Body of pancreas (tissue), 4 donors: ENCODE measurements at regions not wholly inside any gene's neighbourhood (a gene's known extent, or its start where the extent isn't known, plus 50 kb on each side); places are given as distances from the start of the nearest gene placed in this dataset.
A peak's percentile ranks its signal among the peaks of the same experiment; 100 is the strongest.

Experiments
- ATAC-seq: fragments of 150-250 bp; one replicate; pipeline ENCODE4 v1.9.1; 2016
- DNase-seq, 4 donors: peaks; one replicate each; pipeline ENCODE4 v3.0.0-alpha.2; 2019
- H3K27ac ChIP-seq, 4 donors: fragments of 200-600 bp; sonication (generic); 1 replicate in 3 of 4; 2 replicates in 1 of 4; pipeline versions ENCODE4 v1.5.1 to v1.6.1; 2016 to 2019; ENCODE audit warnings: mild to moderate bottlenecking in 1 of 4, mixed read lengths in 1 of 4, moderate library complexity in 1 of 4
- H3K27me3 ChIP-seq, 2 donors: fragments of 200-600 bp; sonication (generic); one replicate each; pipeline ENCODE4 v1.6.0; 2016; ENCODE audit warnings: mild to moderate bottlenecking in 1 of 2
- H3K36me3 ChIP-seq, 2 donors: fragments of 200-600 bp; sonication (generic); replicated peaks in 1 of 2; 2 replicates each; pipeline ENCODE4 v1.5.1; 2016; ENCODE audit warnings: low read depth in 2 of 2; ENCODE audit not compliant: insufficient read depth in 1 of 2
- H3K4me1 ChIP-seq: fragments of 200-600 bp; sonication (generic); one replicate; pipeline ENCODE4 v1.6.0; 2016
- H3K4me3 ChIP-seq, 2 donors: fragments of 200-600 bp; sonication (generic); 1 replicate in 1 of 2; 2 replicates in 1 of 2; pipeline ENCODE4 v1.5.1; 2016 to 2019
- H3K9me3 ChIP-seq, 3 donors: fragments of 200-600 bp; sonication (generic); 1 replicate in 2 of 3; 2 replicates in 1 of 3; pipeline ENCODE4 v1.5.1; 2016
- POLR2A ChIP-seq, 3 donors: fragments of 450-650 bp; IDR thresholded peaks; one replicate each; pipeline ENCODE4 v1.6.1; 2016; ENCODE audit warnings: antibody characterized with exemption in 3 of 3, mild to moderate bottlenecking in 2 of 3
- WGBS, 2 donors: methylation state at CpG; one replicate each; pipeline ENCODE4 v1.1.5; 2017; 5-methylcytosine and 5-hydroxymethylcytosine counted together
- intact Hi-C: fragments of 100-400 bp; cut with DNase I; formaldehyde crosslinking; loops from one replicate; pipeline ENCODE4 v1.15.1; 2023
- TF ChIP-seq, protein P1 (sequence below), 7 experiments: fragments of 450-650 bp in 4 of 7; fragments of 200-600 bp in 3 of 7; sonication (generic) in 3 of 7; IDR thresholded peaks; one replicate each; pipeline ENCODE4 v1.5.1; 2016 to 2019; ENCODE audit warnings: antibody characterized with exemption in 7 of 7

DNA sequence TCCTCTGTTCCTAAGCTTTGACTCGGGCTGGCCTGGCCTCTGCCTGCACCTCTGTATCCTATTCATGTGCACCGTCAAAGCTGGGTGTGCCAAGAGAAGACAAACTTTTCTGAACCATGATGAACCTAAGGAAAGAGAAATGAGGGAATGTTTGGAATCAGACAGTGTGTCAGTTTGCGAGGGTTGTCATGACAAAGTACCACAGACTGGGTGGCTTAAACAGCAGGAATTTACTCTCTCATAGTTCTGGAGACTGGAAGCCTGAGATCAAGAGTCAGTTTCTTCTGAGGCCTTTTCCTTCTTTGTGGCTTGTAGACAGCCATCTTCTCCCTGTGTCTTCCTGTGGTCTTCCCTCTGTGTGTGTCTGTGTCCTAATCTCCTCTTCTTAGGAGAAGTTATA, 129.0 kb downstream of the KATNIP start:
- 90 to 97% methylated on average over 3 of the region's 3 CpGs for WGBS, 2 donors
- Histone ChIP-seq H3K4me3 (no peak overlapping the region), H3K36me3 (peaks cover 0 to 10% of the 10 kb centered on the region in 2 donors), H3K27me3 (no peaks in the 10 kb centered on the region), H3K4me1 (no peaks in the 10 kb centered on the region), H3K27ac (no peak overlapping the region), H3K9me3 (no peaks in the 10 kb centered on the region)
- intact Hi-C loops = loop anchor here (10.0 kb wide), 1 partner anchor 56 kb away; no protein-coding TSS in a partner anchor
- no peak for TF ChIP-seq POLR2A (IDR thresholded peaks at IDR 0.05)
- TF ChIP-seq, protein P1, sequence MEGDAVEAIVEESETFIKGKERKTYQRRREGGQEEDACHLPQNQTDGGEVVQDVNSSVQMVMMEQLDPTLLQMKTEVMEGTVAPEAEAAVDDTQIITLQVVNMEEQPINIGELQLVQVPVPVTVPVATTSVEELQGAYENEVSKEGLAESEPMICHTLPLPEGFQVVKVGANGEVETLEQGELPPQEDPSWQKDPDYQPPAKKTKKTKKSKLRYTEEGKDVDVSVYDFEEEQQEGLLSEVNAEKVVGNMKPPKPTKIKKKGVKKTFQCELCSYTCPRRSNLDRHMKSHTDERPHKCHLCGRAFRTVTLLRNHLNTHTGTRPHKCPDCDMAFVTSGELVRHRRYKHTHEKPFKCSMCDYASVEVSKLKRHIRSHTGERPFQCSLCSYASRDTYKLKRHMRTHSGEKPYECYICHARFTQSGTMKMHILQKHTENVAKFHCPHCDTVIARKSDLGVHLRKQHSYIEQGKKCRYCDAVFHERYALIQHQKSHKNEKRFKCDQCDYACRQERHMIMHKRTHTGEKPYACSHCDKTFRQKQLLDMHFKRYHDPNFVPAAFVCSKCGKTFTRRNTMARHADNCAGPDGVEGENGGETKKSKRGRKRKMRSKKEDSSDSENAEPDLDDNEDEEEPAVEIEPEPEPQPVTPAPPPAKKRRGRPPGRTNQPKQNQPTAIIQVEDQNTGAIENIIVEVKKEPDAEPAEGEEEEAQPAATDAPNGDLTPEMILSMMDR (IDR thresholded peaks at IDR 0.05) = no peak
- ATAC-seq = no peak
- no peak for DNase-seq

DNA sequence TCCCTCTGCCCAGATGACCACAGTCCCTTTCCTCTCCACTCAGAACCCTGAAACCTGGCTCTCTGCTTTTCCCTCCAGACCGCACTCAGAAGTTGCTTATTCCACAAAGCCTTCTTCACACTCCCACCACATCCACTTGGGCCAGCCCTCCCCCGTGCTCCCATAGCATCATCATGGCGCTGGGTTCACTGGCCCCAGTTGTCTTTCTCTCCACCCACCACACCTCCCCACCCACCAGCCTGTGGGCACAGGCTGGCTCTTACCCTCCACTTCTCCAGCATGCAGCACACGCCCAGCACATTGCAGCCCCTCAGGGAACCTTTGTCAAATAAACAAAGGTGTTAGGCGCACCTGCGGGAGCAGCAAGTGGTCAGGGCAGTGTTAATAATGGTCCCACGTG, 130.0 kb downstream of the KATNIP start:
- ATAC-seq = no peak
- TF ChIP-seq, protein P1 (IDR thresholded peaks at IDR 0.05) = no peak
- TF ChIP-seq POLR2A (IDR thresholded peaks at IDR 0.05) = no peak
- Histone ChIP-seq H3K9me3 (no peaks in the 10 kb centered on the region), H3K4me1 (no peaks in the 10 kb centered on the region), H3K36me3 (peaks cover 0 to 10% of the 10 kb centered on the region in 2 donors), H3K27me3 (no peaks in the 10 kb centered on the region), H3K4me3 (no peak overlapping the region), H3K27ac (no peak overlapping the region)
- no peak for DNase-seq
- intact Hi-C loops = loop anchor here (10.0 kb wide), 1 partner anchor 55 kb away; no protein-coding TSS in a partner anchor
- WGBS, 2 donors = 88 to 93% methylated on average over 7 of the region's 7 CpGs

DNA sequence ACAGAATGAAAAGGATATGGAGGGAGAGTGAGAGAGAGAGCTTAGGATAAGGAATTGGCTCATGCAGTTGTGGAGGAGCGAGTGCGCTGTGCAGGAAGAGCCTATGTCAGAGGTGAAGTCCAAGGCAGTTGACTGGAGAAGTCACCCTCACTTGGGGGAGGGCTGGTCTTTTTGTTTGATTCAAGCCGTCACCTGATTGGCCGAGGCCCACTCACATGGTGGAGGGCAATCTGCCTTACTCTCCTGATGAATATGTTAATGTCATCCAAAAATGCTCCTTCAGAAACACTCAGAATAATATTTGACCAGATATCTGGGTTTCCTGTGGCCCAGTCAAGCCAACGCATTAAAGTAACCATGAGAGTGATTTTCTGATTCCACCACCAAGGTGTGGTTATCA, 131.7 kb downstream of the KATNIP start:
- WGBS, 2 donors = 90 to 98% methylated on average over 5 of the region's 5 CpGs
- no peak for DNase-seq
- intact Hi-C loops = no loop called here
- Histone ChIP-seq H3K4me1 (no peaks in the 10 kb centered on the region), H3K27me3 (no peaks in the 10 kb centered on the region), H3K27ac (no peak overlapping the region), H3K4me3 (no peak overlapping the region), H3K9me3 (no peaks in the 10 kb centered on the region), H3K36me3 (peaks cover 0 to 10% of the 10 kb centered on the region in 2 donors)
- TF ChIP-seq POLR2A (IDR thresholded peaks at IDR 0.05) = no peak
- TF ChIP-seq, protein P1 (IDR thresholded peaks at IDR 0.05) = no peak
- no peak for ATAC-seq

DNA sequence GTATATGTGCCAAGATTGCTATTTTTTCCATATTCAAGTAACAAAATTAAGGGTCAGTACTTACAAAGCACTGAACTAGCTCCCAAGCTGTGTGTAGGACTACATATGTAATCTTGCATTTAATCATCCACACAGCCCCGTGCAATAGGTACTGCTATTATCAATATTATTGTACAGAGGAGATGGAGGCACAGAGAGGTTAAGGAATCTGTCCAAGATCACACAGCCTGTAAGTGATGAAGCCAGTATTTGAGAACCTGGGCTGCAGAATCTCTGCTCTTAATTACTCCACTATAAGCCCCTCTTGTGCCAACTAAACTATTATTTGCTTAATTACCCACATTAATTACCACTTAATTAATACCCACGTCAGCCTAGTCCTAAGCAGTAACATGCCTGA, 134.1 kb downstream of the KATNIP start:
- H3K4me3 ChIP-seq = no peak overlapping the region
- DNase-seq (no peak), ATAC-seq (no peak)
- 91 to 100% methylated on average over 2 of the region's 2 CpGs for WGBS, 2 donors
- no peaks in the 10 kb centered on the region for H3K9me3 ChIP-seq
- no peak overlapping the region for H3K27ac ChIP-seq
- intact Hi-C loops = no loop called here
- H3K36me3 ChIP-seq = peaks cover 0 to 7% of the 10 kb centered on the region in 2 donors
- no peaks in the 10 kb centered on the region for H3K4me1 ChIP-seq
- H3K27me3 ChIP-seq = no peaks in the 10 kb centered on the region
- no peak for TF ChIP-seq POLR2A (IDR thresholded peaks at IDR 0.05)
- TF ChIP-seq, protein P1 (IDR thresholded peaks at IDR 0.05) = no peak

DNA sequence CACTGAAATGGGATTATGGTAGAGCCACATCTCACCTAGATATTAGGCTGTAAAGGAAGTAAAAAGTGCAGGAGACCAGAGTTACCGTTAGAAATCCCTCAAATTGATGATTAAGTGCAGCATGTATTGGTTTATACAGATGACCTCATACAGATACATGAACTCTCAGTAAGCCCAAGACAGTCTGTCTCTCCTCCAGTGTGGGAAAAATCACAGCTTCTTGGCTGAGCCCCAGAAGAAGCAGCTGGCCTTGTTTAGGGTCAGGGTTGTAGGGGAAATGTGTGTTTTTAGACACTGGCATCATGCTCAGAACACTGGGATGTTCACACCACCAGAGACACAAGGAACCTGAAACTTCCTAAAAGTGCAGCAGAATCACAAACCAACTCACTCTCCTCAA, 135.9 kb downstream of the KATNIP start:
- no peaks in the 10 kb centered on the region for H3K9me3 ChIP-seq
- 21 to 36% methylated on average over 1 of the region's 1 CpG for WGBS, 2 donors
- peaks cover 0 to 7% of the 10 kb centered on the region in 2 donors for H3K36me3 ChIP-seq
- no peaks in the 10 kb centered on the region for H3K27me3 ChIP-seq
- H3K27ac ChIP-seq = no peak overlapping the region
- H3K4me3 ChIP-seq = no peak overlapping the region
- intact Hi-C loops = no loop called here
- TF ChIP-seq, protein P1 (IDR thresholded peaks at IDR 0.05) = no peak
- TF ChIP-seq POLR2A (IDR thresholded peaks at IDR 0.05) = no peak
- ATAC-seq = no peak
- peak in 3 of 4 donors; percentile 5 to 18 (median 16) for DNase-seq
- no peaks in the 10 kb centered on the region for H3K4me1 ChIP-seq
